ENCODE measurements at regions not wholly inside any gene's neighbourhood (a gene's known extent, or its start where the extent isn't known, plus 50 kb on each side); places are given as distances from the start of the nearest gene placed in this dataset.

DNA sequence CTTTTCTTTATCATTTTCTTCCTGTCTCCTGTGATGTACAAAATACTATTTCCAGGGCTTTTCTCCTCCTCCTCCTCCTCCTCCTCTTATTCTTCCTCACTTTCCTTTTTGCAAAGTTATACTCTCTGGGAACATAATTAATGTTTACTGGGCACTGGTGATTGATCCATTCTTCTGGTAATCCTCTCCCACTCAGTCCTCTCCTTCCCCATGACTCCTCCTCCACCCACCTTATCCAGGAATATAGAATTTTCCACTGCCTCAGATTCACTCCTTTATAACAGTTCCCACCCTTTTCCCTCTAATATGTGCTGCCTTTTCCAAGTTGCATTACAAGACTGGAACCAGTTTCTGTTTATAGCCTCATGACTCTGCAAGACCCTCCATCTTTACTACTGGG is 62.5 kb upstream of the IYD start:
- H2BK15ac ChIP-seq (ENCODE audit: low read depth, low read length): no peak overlapping the region
- no peaks in the 10 kb centered on the region for H3K4me1 Mint-ChIP-seq

More for the DNA sequence above, 62.5 kb upstream of the IYD start:
- Histone ChIP-seq H3K18ac (ENCODE audit: insufficient read length, low read depth, low read length) (no peak overlapping the region), H3K14ac (ENCODE audit: insufficient read depth, low read length) (no peak overlapping the region), H3K9ac (ENCODE audit: extremely low read depth, insufficient read length, low read length) (no peak overlapping the region), H3K79me2 (ENCODE audit: insufficient read depth, low read length) (no peaks in the 10 kb centered on the region), H3T11ph (ENCODE audit: low read length) (no peak overlapping the region), H3K4ac (ENCODE audit: low read depth, low read length) (no peak overlapping the region), H3K56ac (ENCODE audit: insufficient read length, low read depth, low read length) (no peak overlapping the region), H4K20me1 (ENCODE audit: control insufficient read depth, insufficient read depth, insufficient read length) (no peaks in the 10 kb centered on the region), H3K23ac (ENCODE audit: insufficient read length, low read depth, low read length) (no peak overlapping the region), H2BK12ac (ENCODE audit: insufficient read length, low read depth, low read length) (no peak overlapping the region), H4K8ac (replicated peaks; ENCODE audit: insufficient read length, low read depth, low read length) (no peak overlapping the region), H3K4me2 (ENCODE audit: insufficient read depth, insufficient read length, low read length) (no peak overlapping the region), H3K4me1 (ENCODE audit: insufficient read depth, low read length) (no peaks in the 10 kb centered on the region), H3K9me3 (ENCODE audit: control insufficient read depth, low read depth, low read length) (no peaks in the 10 kb centered on the region), H2BK20ac (ENCODE audit: low read depth, low read length, poor library complexity, severe bottlenecking) (no peak overlapping the region), H4K5ac (ENCODE audit: insufficient read length, low read depth, low read length) (no peak overlapping the region), H3K27ac (ENCODE audit: insufficient read length, low read depth, low read length) (no peak overlapping the region), H3K27me3 (ENCODE audit: insufficient read depth, low read length) (no peaks in the 10 kb centered on the region), H2AFZ (ENCODE audit: low read length) (no peak overlapping the region), H2AK5ac (ENCODE audit: insufficient read length, low read length) (no peak overlapping the region), H4K91ac (ENCODE audit: insufficient read length, low read depth, low read length) (no peak overlapping the region), H3K79me1 (ENCODE audit: insufficient read depth, low read depth, low read length, poor library complexity, severe bottlenecking) (no peaks in the 10 kb centered on the region), H3K23me2 (ENCODE audit: insufficient read length, low read depth, low read length, poor library complexity, severe bottlenecking) (no peaks in the 10 kb centered on the region), H2BK5ac (ENCODE audit: insufficient read length, low read length) (no peak overlapping the region), H2BK120ac (ENCODE audit: low read depth, low read length, poor library complexity, severe bottlenecking) (no peak overlapping the region)
- Mint-ChIP-seq H3K36me3 (ENCODE audit: insufficient read depth in 1 of 3, low read depth in 3 of 3) (no peaks in the 10 kb centered on the region), H3K27me3 (ENCODE audit: low read depth) (peaks cover 17% of the 10 kb centered on the region), H3K27ac (no peak overlapping the region), H3K9me3 (no peaks in the 10 kb centered on the region), H3K4me3 (no peak overlapping the region)
- TF ChIP-seq, protein P1, sequence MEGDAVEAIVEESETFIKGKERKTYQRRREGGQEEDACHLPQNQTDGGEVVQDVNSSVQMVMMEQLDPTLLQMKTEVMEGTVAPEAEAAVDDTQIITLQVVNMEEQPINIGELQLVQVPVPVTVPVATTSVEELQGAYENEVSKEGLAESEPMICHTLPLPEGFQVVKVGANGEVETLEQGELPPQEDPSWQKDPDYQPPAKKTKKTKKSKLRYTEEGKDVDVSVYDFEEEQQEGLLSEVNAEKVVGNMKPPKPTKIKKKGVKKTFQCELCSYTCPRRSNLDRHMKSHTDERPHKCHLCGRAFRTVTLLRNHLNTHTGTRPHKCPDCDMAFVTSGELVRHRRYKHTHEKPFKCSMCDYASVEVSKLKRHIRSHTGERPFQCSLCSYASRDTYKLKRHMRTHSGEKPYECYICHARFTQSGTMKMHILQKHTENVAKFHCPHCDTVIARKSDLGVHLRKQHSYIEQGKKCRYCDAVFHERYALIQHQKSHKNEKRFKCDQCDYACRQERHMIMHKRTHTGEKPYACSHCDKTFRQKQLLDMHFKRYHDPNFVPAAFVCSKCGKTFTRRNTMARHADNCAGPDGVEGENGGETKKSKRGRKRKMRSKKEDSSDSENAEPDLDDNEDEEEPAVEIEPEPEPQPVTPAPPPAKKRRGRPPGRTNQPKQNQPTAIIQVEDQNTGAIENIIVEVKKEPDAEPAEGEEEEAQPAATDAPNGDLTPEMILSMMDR (conservative IDR thresholded peaks at IDR 0.05): no peak
- DNase-seq: no peak
